ENCODE measurements at regions not wholly inside any gene's neighbourhood (a gene's known extent, or its start where the extent isn't known, plus 50 kb on each side); places are given as distances from the start of the nearest gene placed in this dataset.

DNA sequence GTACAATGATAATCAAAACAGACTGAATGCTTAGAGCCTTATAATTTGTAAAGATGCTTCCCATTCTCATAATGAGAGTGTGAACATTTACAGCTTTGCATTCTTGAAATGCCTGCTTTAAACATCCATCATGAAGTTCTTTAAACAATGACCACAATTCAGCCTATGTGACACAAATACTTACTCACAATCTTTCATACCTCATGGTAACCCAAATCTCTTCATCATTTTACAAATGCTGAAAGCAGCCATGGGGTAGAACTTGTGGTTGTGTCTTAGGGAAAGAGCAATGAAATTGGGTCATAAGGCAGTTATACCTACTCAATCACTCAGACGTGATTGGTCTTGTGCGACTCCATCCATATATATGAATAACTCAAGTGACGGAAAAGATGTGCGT lies 140.7 kb downstream of the RND3 start:
- Histone ChIP-seq H3K9me3 (no peaks in the 10 kb centered on the region), H3K4me1 (peaks cover 0 to 6% (median 3%) of the 10 kb centered on the region in 4 donors), H3K4me3 (no peak overlapping the region), H3K27ac (no peak overlapping the region), H3K27me3 (no peaks in the 10 kb centered on the region), H3K36me3 (no peaks in the 10 kb centered on the region)
- WGBS, 2 donors (ENCODE audit: low coverage in 1 of 2): 90 to 93% methylated on average over 4 of the region's 4 CpGs
- TF ChIP-seq POLR2A (IDR thresholded peaks at IDR 0.05): no peak
- TF ChIP-seq EP300 (IDR thresholded peaks at IDR 0.05; ENCODE audit: low read depth): no peak
- TF ChIP-seq CTCF (IDR thresholded peaks at IDR 0.05): no peak
- TF ChIP-seq POLR2AphosphoS5 (IDR thresholded peaks at IDR 0.05): no peak
- intact Hi-C loops (cut with DNase I; ENCODE audit: low total_unique reads) (no loop called here), in situ Hi-C loops (cut with MboI; ENCODE audit: low pct_ligation_motif_present in 1 of 4, low pct_unique_long_range_greater_than_20kb in 1 of 4, low sequenced_read_pairs in 3 of 4) (no loop called here)
- no peak for DNase-seq

GRCh38 chr2:150341982-150342680 lies 145.3 kb downstream of the RND3 start:
- H3K9me3 ChIP-seq: no peaks in the 10 kb centered on the region
- no peak overlapping the region for H3K4me3 ChIP-seq
- H3K4me1 ChIP-seq: peaks cover 0 to 12% (median 4%) of the 10 kb centered on the region in 4 donors
- in situ Hi-C loops (cut with MboI; ENCODE audit: low pct_ligation_motif_present in 1 of 4, low pct_unique_long_range_greater_than_20kb in 1 of 4, low sequenced_read_pairs in 3 of 4): no loop called here
- no peaks in the 10 kb centered on the region for H3K36me3 ChIP-seq
- intact Hi-C loops (cut with DNase I; ENCODE audit: low total_unique reads): no loop called here
- H3K27me3 ChIP-seq: no peaks in the 10 kb centered on the region
- H3K27ac ChIP-seq: no peak overlapping the region
- WGBS, 2 donors (ENCODE audit: low coverage in 1 of 2): 51 to 53% methylated on average over 4 of the region's 4 CpGs
- no peak for TF ChIP-seq POLR2AphosphoS5 (IDR thresholded peaks at IDR 0.05)
- no peak for DNase-seq

GRCh38 chr2:150339951-150340350 lies 147.5 kb downstream of the RND3 start:
- in situ Hi-C loops (cut with MboI; ENCODE audit: low pct_ligation_motif_present in 1 of 4, low pct_unique_long_range_greater_than_20kb in 1 of 4, low sequenced_read_pairs in 3 of 4): no loop called here
- 32 to 33% methylated on average over 3 of the region's 3 CpGs for WGBS, 2 donors (ENCODE audit: low coverage in 1 of 2)
- no peak for DNase-seq

GRCh38 chr2:150339282-150339681 lies 148.2 kb downstream of the RND3 start:
- in situ Hi-C loops (cut with MboI; ENCODE audit: low pct_ligation_motif_present in 1 of 4, low pct_unique_long_range_greater_than_20kb in 1 of 4, low sequenced_read_pairs in 3 of 4): no loop called here
- WGBS, 2 donors (ENCODE audit: low coverage in 1 of 2): 57 to 76% methylated on average over 1 of the region's 1 CpG
- TF ChIP-seq POLR2A (IDR thresholded peaks at IDR 0.05) (no peak), EP300 (IDR thresholded peaks at IDR 0.05; ENCODE audit: low read depth) (no peak), POLR2AphosphoS5 (IDR thresholded peaks at IDR 0.05) (no peak), CTCF (IDR thresholded peaks at IDR 0.05) (no peak)

More at GRCh38 chr2:150339951-150340350, 147.5 kb downstream of the RND3 start:
- no peaks in the 10 kb centered on the region for H3K36me3 ChIP-seq
- no peak for TF ChIP-seq CTCF (IDR thresholded peaks at IDR 0.05)
- H3K4me1 ChIP-seq: peaks cover 0 to 12% (median 4%) of the 10 kb centered on the region in 4 donors
- intact Hi-C loops (cut with DNase I; ENCODE audit: low total_unique reads): no loop called here
- no peak overlapping the region for H3K27ac ChIP-seq
- H3K4me3 ChIP-seq: no peak overlapping the region
- no peaks in the 10 kb centered on the region for H3K9me3 ChIP-seq
- H3K27me3 ChIP-seq: no peaks in the 10 kb centered on the region

GRCh38 chr2:150335596-150335995 lies 151.9 kb downstream of the RND3 start:
- no peak overlapping the region for H3K27ac ChIP-seq
- WGBS, 2 donors (ENCODE audit: low coverage in 1 of 2): 81 to 83% methylated on average over 1 of the region's 1 CpG
- DNase-seq: no peak

More at GRCh38 chr2:150339282-150339681, 148.2 kb downstream of the RND3 start:
- Histone ChIP-seq H3K36me3 (no peaks in the 10 kb centered on the region), H3K4me3 (no peak overlapping the region), H3K4me1 (peaks cover 0 to 12% (median 4%) of the 10 kb centered on the region in 4 donors), H3K27ac (no peak overlapping the region), H3K27me3 (no peaks in the 10 kb centered on the region), H3K9me3 (no peaks in the 10 kb centered on the region)
- intact Hi-C loops (cut with DNase I; ENCODE audit: low total_unique reads): no loop called here
- no peak for DNase-seq

More at GRCh38 chr2:150335596-150335995, 151.9 kb downstream of the RND3 start:
- no peak for TF ChIP-seq POLR2AphosphoS5 (IDR thresholded peaks at IDR 0.05)
- TF ChIP-seq CTCF (IDR thresholded peaks at IDR 0.05): no peak
- TF ChIP-seq POLR2A (IDR thresholded peaks at IDR 0.05): no peak
- no peak for TF ChIP-seq EP300 (IDR thresholded peaks at IDR 0.05; ENCODE audit: low read depth)
- Histone ChIP-seq H3K4me3 (no peak overlapping the region), H3K27me3 (no peaks in the 10 kb centered on the region), H3K36me3 (no peaks in the 10 kb centered on the region), H3K9me3 (no peaks in the 10 kb centered on the region), H3K4me1 (peaks cover 0 to 6% (median 0%) of the 10 kb centered on the region in 4 donors)
- intact Hi-C loops (cut with DNase I; ENCODE audit: low total_unique reads) (no loop called here), in situ Hi-C loops (cut with MboI; ENCODE audit: low pct_ligation_motif_present in 1 of 4, low pct_unique_long_range_greater_than_20kb in 1 of 4, low sequenced_read_pairs in 3 of 4) (no loop called here)
